Colonic mucosa (tissue), 4 donors: ENCODE measurements at regions not wholly inside any gene's neighbourhood (a gene's known extent, or its start where the extent isn't known, plus 50 kb on each side); places are given as distances from the start of the nearest gene placed in this dataset.
"Not testable (repeated sequence)": the region's sequence is repeated elsewhere in the genome, so short reads cannot be mapped to it uniquely, and the experiment has no call there.

Source experiments
- DNase-seq: peaks from one replicate; pipeline ENCODE4 v3.0.0-alpha.2; 2020
- H3K27ac ChIP-seq: fragments of 200-600 bp; one replicate; pipeline ENCODE4 v1.8.0; 2021
- H3K27me3 ChIP-seq: fragments of 200-600 bp; one replicate; pipeline ENCODE4 v1.8.0; 2021
- H3K36me3 ChIP-seq: fragments of 200-600 bp; one replicate; pipeline ENCODE4 v1.8.0; 2021
- H3K4me1 ChIP-seq: fragments of 200-600 bp; one replicate; pipeline ENCODE4 v1.8.0; 2021; ENCODE audit warnings: mild to moderate bottlenecking
- H3K4me3 ChIP-seq: fragments of 200-600 bp; one replicate; pipeline ENCODE4 v1.8.0; 2021
- H3K9ac ChIP-seq, 2 donors: one replicate each; pipeline ENCODE4 v1.7.0; 2013; ENCODE audit warnings: control low read depth in 2 of 2, low read depth in 2 of 2, low read length in 2 of 2
- H3K9me3 ChIP-seq: fragments of 200-600 bp; one replicate; pipeline ENCODE4 v1.8.0; 2021
- intact Hi-C: fragments of 100-400 bp; cut with DNase I; formaldehyde crosslinking; loops from one replicate; pipeline ENCODE4 v1.14.1; 2022
- TF ChIP-seq, protein P1 (sequence below): fragments of 200-600 bp; IDR thresholded peaks from one replicate; pipeline ENCODE4 v1.8.0; 2022; ENCODE audit warnings: antibody characterized with exemption, mild to moderate bottlenecking
- donor health status: healthy.
- donor health status: DM: no; HTN: no; CAD: no.
- donor health status: DM: no; HTN: no; CAD: no.

DNA sequence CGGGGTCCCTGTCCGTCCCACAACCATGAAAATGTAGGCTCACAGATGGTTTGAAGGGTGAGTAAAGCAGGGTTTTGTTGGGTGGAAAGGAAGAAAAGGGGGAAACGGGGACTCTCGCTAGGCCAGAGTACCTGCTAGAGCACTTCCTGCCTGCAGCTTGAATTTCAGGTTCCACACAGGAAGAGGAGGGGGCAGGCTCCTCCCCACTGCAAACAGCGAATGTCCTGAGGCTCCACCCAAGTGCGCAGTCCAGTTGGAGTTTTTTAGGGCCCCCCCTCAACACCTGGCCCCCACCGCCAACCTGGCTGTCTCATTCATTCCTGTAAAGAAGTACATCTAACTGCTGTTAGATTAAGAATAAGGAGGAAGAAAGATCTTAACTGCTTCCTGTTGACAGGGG, 414.7 kb downstream of the SH2D4B start:
- Histone ChIP-seq H3K36me3 (no peaks in the 10 kb centered on the region), H3K9me3 (no peaks in the 10 kb centered on the region), H3K27me3 (no peaks in the 10 kb centered on the region), H3K4me3 (no peak overlapping the region), H3K27ac (no peak overlapping the region), H3K4me1 (no peaks in the 10 kb centered on the region), H3K9ac (no peak overlapping the region)
- TF ChIP-seq, protein P1, sequence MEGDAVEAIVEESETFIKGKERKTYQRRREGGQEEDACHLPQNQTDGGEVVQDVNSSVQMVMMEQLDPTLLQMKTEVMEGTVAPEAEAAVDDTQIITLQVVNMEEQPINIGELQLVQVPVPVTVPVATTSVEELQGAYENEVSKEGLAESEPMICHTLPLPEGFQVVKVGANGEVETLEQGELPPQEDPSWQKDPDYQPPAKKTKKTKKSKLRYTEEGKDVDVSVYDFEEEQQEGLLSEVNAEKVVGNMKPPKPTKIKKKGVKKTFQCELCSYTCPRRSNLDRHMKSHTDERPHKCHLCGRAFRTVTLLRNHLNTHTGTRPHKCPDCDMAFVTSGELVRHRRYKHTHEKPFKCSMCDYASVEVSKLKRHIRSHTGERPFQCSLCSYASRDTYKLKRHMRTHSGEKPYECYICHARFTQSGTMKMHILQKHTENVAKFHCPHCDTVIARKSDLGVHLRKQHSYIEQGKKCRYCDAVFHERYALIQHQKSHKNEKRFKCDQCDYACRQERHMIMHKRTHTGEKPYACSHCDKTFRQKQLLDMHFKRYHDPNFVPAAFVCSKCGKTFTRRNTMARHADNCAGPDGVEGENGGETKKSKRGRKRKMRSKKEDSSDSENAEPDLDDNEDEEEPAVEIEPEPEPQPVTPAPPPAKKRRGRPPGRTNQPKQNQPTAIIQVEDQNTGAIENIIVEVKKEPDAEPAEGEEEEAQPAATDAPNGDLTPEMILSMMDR, result no peak
- no peak for DNase-seq
- intact Hi-C loops, result no loop called here

DNA sequence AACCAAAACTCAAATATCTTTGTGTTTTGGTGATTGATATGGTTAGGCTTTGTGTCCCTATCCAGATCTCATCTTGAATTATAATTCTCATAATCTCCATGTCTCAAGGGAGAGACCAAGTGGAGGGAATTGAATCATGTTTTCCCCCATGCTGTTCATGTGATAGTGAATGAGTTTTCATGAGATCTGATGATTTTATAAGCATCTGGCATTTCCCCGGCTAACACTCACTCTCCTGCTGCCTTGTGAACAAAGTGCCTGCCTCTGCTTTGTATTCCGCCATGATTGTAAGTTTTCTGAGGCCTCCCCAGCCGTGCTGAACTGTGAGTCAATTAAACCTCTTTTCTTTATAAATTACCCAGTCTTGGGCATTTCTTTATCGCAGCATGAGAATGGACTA, 419.5 kb downstream of the SH2D4B start:
- H3K4me3 ChIP-seq, result no peak overlapping the region
- H3K27me3 ChIP-seq, result no peaks in the 10 kb centered on the region
- intact Hi-C loops, result no loop called here
- no peaks in the 10 kb centered on the region for H3K4me1 ChIP-seq
- DNase-seq, result no peak
- H3K9ac ChIP-seq, result no peak overlapping the region
- TF ChIP-seq, protein P1, result no peak
- no peak overlapping the region for H3K27ac ChIP-seq
- H3K36me3 ChIP-seq, result no peaks in the 10 kb centered on the region
- H3K9me3 ChIP-seq, result no peaks in the 10 kb centered on the region

- intact Hi-C loops, result no loop called here
- H3K9ac ChIP-seq, result no peak overlapping the region
- no peak overlapping the region for H3K4me3 ChIP-seq
- no peaks in the 10 kb centered on the region for H3K9me3 ChIP-seq
- H3K27ac ChIP-seq, result no peak overlapping the region
- TF ChIP-seq, protein P1, result no peak
- DNase-seq, result no peak
- H3K4me1 ChIP-seq, result no peaks in the 10 kb centered on the region
- no peaks in the 10 kb centered on the region for H3K27me3 ChIP-seq
- H3K36me3 ChIP-seq, result no peaks in the 10 kb centered on the region
These were observed 426.5 kb downstream of the SH2D4B start for GRCh38 chr10:80964179-80964578.

DNA sequence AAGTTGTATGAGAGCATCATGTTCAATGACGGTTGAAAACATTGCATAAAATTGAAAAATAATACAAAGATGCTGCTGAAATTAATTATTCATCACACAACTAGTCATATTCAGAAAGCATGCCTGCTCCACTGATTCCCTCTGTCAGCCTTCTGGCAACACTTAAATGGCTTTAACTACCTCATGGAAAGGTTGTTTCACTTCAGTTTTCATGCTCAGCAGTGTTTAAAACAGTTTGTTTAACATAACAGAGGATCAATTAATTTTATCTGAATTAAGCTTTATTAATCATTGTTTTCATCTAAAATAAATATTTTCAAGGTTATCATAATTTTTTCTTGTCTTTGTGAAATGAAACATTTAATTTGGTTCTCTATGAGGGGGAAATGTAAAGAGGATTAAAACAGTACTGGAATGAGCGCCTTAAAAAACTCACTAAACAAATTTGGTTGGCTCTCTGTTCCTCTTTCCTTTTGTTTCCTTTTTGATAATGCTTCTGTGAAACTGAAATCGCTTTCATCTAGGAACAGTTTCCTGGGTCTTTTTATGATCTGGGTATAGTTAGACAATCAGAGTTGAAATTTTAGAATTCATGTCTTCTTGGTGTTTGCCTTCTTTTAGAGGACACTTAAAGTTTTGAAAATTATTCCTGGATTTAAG, 427.4 kb downstream of the SH2D4B start:
- Histone ChIP-seq H3K27me3 (no peaks in the 10 kb centered on the region), H3K4me1 (no peaks in the 10 kb centered on the region), H3K9me3 (no peaks in the 10 kb centered on the region), H3K4me3 (no peak overlapping the region), H3K36me3 (no peaks in the 10 kb centered on the region), H3K27ac (no peak overlapping the region), H3K9ac (no peak overlapping the region)
- TF ChIP-seq, protein P1, result no peak
- DNase-seq, result no peak
- intact Hi-C loops, result no loop called here

DNA sequence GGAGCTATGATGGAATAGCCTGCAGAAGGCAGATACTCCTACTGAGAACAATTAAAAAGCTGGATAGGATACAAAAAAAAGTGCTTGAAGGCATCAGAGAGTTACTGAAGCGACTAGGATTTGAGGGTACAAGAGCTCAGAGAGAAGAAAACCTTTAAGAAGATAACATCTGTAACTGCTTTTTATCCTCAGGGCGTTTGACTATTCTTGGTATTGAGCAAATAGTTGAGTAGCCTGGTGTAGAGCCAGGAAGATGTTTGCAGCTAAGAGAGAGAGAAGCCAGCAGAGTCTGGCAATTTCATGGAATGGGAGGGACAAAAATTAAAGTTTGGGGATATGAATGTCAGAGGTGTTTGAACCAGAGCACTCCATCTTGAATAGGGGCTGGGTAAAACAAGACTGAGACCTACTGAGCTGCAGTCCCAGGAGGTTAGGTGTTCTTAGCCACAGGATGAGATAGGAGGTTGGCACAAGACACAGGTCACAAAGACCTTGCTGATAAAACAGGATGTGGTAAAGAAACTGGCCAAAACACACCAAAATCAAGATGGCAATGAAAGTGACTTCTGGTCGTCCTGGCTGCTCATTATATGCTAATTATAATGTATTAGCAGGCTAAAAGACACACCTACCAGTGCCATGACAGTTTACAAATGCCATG, 428.8 kb downstream of the SH2D4B start:
- Histone ChIP-seq H3K4me1 (no peaks in the 10 kb centered on the region), H3K36me3 (no peaks in the 10 kb centered on the region), H3K27ac (no peak overlapping the region)

GRCh38 chr10:80967357-80967756, 429.7 kb downstream of the SH2D4B start:
- H3K27me3 ChIP-seq, intact Hi-C loops, H3K9me3 ChIP-seq, H3K36me3 ChIP-seq, H3K27ac ChIP-seq, DNase-seq, H3K4me1 ChIP-seq, H3K9ac ChIP-seq, H3K4me3 ChIP-seq: not testable (repeated sequence)

More for the DNA sequence above, 428.8 kb downstream of the SH2D4B start:
- no peak for DNase-seq
- intact Hi-C loops, result no loop called here
- no peaks in the 10 kb centered on the region for H3K9me3 ChIP-seq
- no peak overlapping the region for H3K4me3 ChIP-seq
- H3K9ac ChIP-seq, result no peak overlapping the region
- no peaks in the 10 kb centered on the region for H3K27me3 ChIP-seq
- TF ChIP-seq, protein P1, result no peak
